ENCODE measurements at regions not wholly inside any gene's neighbourhood (a gene's known extent, or its start where the extent isn't known, plus 50 kb on each side); places are given as distances from the start of the nearest gene placed in this dataset.

DNA sequence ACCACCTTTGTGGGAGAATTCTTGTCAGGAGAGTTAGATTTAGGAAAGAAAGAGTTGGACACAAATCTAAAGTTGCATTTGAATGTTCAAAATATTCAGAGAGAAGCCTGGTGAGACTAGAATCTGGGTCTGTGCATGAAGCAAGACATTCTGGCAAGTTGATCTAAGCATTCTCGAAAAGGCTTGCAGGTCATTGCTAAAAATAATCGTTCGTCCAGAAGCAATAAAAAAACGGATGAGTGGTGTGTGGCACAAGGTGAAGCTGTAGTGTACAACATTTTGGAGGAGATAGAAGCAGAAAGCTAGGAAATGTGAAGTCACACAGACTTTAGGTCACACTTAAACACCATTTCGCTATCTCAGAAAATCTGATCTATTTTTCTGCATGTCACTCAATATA is 114.9 kb upstream of the IFNGR1 start:
- ATAC-seq (peak; percentile 95 to 99 (median 98)), DNase-seq (no peak)
- Histone ChIP-seq H3K27me3 (ENCODE audit: insufficient read depth in 3 of 3, low read length in 2 of 3) (no peaks in the 10 kb centered on the region), H3K9me3 (no peaks in the 10 kb centered on the region), H3K27ac (peak overlapping the region; percentile 67), H3K4me1 (peaks cover 21% of the 10 kb centered on the region), H3K4me3 (no peak overlapping the region), H3K36me3 (ENCODE audit: insufficient read depth in 1 of 2, low read depth in 1 of 2) (no peaks in the 10 kb centered on the region)
- TF ChIP-seq, protein P1, sequence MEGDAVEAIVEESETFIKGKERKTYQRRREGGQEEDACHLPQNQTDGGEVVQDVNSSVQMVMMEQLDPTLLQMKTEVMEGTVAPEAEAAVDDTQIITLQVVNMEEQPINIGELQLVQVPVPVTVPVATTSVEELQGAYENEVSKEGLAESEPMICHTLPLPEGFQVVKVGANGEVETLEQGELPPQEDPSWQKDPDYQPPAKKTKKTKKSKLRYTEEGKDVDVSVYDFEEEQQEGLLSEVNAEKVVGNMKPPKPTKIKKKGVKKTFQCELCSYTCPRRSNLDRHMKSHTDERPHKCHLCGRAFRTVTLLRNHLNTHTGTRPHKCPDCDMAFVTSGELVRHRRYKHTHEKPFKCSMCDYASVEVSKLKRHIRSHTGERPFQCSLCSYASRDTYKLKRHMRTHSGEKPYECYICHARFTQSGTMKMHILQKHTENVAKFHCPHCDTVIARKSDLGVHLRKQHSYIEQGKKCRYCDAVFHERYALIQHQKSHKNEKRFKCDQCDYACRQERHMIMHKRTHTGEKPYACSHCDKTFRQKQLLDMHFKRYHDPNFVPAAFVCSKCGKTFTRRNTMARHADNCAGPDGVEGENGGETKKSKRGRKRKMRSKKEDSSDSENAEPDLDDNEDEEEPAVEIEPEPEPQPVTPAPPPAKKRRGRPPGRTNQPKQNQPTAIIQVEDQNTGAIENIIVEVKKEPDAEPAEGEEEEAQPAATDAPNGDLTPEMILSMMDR (IDR thresholded peaks at IDR 0.05), result no peak
- WGBS, 3 donors, result 28 to 53% (median 40%) methylated on average over 5 of the region's 5 CpGs
- intact Hi-C loops (cut with DNase I), result no loop called here

DNA sequence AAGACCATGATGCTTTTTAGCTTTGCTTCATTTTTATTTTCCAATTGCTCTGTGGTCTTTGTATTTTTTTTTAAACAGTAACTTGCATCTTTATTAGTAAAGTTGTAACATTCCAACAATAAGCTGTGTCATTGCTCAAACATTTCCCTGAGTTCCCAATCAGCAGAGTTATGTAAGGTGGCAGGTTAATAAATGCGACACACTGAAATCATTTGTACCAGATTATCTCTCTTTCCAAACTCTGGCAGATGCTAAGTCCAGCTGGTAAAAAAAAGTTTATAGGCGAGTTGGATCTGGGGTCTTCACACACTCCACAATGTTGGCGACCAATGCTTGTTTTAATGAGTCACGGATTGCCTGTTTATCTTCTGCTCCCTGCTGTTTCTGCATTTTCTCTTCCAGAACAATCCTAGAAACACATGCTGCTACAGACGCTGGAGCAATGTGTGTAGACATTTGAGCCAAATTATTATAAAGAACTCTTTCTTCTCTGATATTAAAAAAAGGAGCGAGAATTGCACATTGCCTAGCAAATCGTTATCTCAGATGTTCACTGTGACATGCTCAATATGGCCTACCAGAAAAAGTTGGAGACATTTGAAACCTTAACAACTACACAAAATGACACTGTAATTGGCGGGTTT is 113.6 kb upstream of the IFNGR1 start:
- Histone ChIP-seq H3K27me3 (ENCODE audit: insufficient read depth in 3 of 3, low read length in 2 of 3) (no peaks in the 10 kb centered on the region), H3K36me3 (ENCODE audit: insufficient read depth in 1 of 2, low read depth in 1 of 2) (no peaks in the 10 kb centered on the region), H3K9me3 (no peaks in the 10 kb centered on the region), H3K4me3 (no peak overlapping the region), H3K4me1 (peaks cover 21% of the 10 kb centered on the region), H3K27ac (peak overlapping the region; percentile 67)
- no peak for DNase-seq
- TF ChIP-seq, protein P1 (IDR thresholded peaks at IDR 0.05), result no peak
- ATAC-seq, result no peak
- intact Hi-C loops (cut with DNase I), result no loop called here
- WGBS, 3 donors, result 46 to 65% (median 47%) methylated on average over 8 of the region's 8 CpGs

DNA sequence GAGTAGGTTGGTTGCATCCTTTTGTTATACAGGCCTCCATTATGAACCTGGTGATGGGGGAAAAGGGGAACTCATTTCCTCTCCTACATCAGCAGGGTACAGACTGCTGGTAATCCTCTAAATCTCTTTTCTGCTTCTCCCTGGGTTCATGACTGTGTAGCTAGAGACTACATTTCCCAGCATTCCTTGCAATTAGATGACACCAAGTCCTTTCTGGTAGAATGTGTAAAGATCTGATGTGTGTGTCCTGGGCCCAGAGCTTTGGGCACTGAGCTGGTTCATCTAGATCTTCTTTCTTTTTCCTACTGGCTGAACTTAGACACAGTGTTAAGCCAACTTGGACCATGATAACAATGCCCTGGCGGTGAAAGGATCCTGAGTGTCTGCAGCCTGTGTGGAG is 104.7 kb upstream of the IFNGR1 start:
- WGBS, 3 donors, result 20 to 76% (median 69%) methylated on average over 1 of the region's 1 CpG
- H3K4me1 ChIP-seq, result no peaks in the 10 kb centered on the region
- TF ChIP-seq, protein P1 (IDR thresholded peaks at IDR 0.05), result no peak
- ATAC-seq, result no peak
- H3K27me3 ChIP-seq (ENCODE audit: insufficient read depth in 3 of 3, low read length in 2 of 3), result peaks cover 0 to 2% (median 0%) of the 10 kb centered on the region in 3 donors
- no peak for DNase-seq
- H3K36me3 ChIP-seq (ENCODE audit: insufficient read depth in 1 of 2, low read depth in 1 of 2), result no peaks in the 10 kb centered on the region
- no peaks in the 10 kb centered on the region for H3K9me3 ChIP-seq
- intact Hi-C loops (cut with DNase I), result no loop called here
- no peak overlapping the region for H3K27ac ChIP-seq
- no peak overlapping the region for H3K4me3 ChIP-seq

DNA sequence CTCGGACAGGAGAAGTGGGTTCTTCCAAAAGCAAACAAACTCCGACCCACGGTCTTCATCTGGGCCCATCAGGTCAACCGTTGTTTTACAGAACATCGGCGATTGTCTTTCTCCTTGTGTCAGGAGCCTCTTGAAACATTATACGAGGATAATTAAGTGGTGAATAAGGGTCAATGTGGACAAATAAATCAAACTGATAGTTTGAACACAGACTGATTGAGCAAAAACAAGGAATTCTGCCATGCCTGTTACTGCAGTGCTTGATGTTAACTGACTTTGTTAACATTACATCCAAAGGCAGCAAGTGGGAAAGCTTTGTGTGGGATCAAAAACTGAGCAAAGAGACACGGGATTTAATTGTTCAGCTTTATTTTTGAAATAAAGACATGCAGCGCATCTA is 101.1 kb upstream of the IFNGR1 start:
- Histone ChIP-seq H3K27me3 (ENCODE audit: insufficient read depth in 3 of 3, low read length in 2 of 3) (peaks cover 0 to 2% (median 0%) of the 10 kb centered on the region in 3 donors), H3K9me3 (no peaks in the 10 kb centered on the region), H3K27ac (no peak overlapping the region), H3K4me3 (no peak overlapping the region), H3K36me3 (ENCODE audit: insufficient read depth in 1 of 2, low read depth in 1 of 2) (no peaks in the 10 kb centered on the region), H3K4me1 (no peaks in the 10 kb centered on the region)
- DNase-seq (no peak), ATAC-seq (no peak)
- TF ChIP-seq, protein P1 (IDR thresholded peaks at IDR 0.05), result no peak
- intact Hi-C loops (cut with DNase I), result no loop called here
- 67 to 73% (median 72%) methylated on average over 9 of the region's 9 CpGs for WGBS, 3 donors

DNA sequence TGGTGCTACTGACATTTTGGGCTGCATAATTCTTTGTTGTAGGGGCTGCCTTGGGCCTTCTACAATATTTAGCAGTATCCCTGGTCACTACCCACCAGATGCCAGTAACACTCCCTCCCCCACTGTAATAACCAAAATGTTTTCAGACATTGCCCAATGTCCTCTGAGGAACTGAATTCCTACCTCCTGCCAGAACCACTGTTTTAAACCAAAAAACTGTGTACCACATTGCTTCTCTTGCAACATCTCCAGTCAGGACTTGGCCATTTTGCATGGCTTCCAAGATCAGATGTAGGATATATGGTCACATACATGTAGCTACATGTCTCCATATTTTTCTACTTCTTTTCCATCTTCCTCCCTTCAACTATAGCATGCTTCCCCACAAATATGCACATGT is 97.4 kb upstream of the IFNGR1 start:
- TF ChIP-seq, protein P1 (IDR thresholded peaks at IDR 0.05), result no peak
- no peak overlapping the region for H3K4me3 ChIP-seq
- peaks cover 0 to 2% (median 0%) of the 10 kb centered on the region in 3 donors for H3K27me3 ChIP-seq (ENCODE audit: insufficient read depth in 3 of 3, low read length in 2 of 3)
- intact Hi-C loops (cut with DNase I), result loop anchor here in 1 of 2 donors (5.0 kb wide), 1 partner anchor 224 kb away; no protein-coding TSS in a partner anchor
- no peaks in the 10 kb centered on the region for H3K36me3 ChIP-seq (ENCODE audit: insufficient read depth in 1 of 2, low read depth in 1 of 2)
- H3K9me3 ChIP-seq, result no peaks in the 10 kb centered on the region
- DNase-seq (no peak), ATAC-seq (no peak)
- no peaks in the 10 kb centered on the region for H3K4me1 ChIP-seq
- no peak overlapping the region for H3K27ac ChIP-seq
